ENCODE measurements at regions not wholly inside any gene's neighbourhood (a gene's known extent, or its start where the extent isn't known, plus 50 kb on each side); places are given as distances from the start of the nearest gene placed in this dataset.

- H3K27ac Mint-ChIP-seq: no peak overlapping the region
- Histone ChIP-seq H3K4me2 (ENCODE audit: insufficient read depth, insufficient read length, low read length) (no peak overlapping the region), H3T11ph (ENCODE audit: low read length) (no peak overlapping the region), H2BK15ac (ENCODE audit: low read depth, low read length) (no peak overlapping the region), H3K9ac (ENCODE audit: extremely low read depth, insufficient read length, low read length) (no peak overlapping the region), H3K4ac (ENCODE audit: low read depth, low read length) (no peak overlapping the region), H3K79me2 (ENCODE audit: insufficient read depth, low read length) (no peaks in the 10 kb centered on the region), H3K23me2 (ENCODE audit: insufficient read length, low read depth, low read length, poor library complexity, severe bottlenecking) (no peaks in the 10 kb centered on the region), H3K14ac (ENCODE audit: insufficient read depth, low read length) (no peak overlapping the region), H2BK20ac (ENCODE audit: low read depth, low read length, poor library complexity, severe bottlenecking) (no peak overlapping the region), H3K27ac (ENCODE audit: insufficient read length, low read depth, low read length) (no peak overlapping the region), H2AK5ac (ENCODE audit: insufficient read length, low read length) (no peak overlapping the region), H2BK12ac (ENCODE audit: insufficient read length, low read depth, low read length) (no peak overlapping the region), H4K20me1 (ENCODE audit: control insufficient read depth, insufficient read depth, insufficient read length) (no peaks in the 10 kb centered on the region), H3K79me1 (ENCODE audit: insufficient read depth, low read depth, low read length, poor library complexity, severe bottlenecking) (no peaks in the 10 kb centered on the region), H3K18ac (ENCODE audit: insufficient read length, low read depth, low read length) (no peak overlapping the region), H3K27me3 (ENCODE audit: insufficient read depth, low read length) (no peaks in the 10 kb centered on the region), H3K23ac (ENCODE audit: insufficient read length, low read depth, low read length) (no peak overlapping the region), H2BK120ac (ENCODE audit: low read depth, low read length, poor library complexity, severe bottlenecking) (no peak overlapping the region), H4K91ac (ENCODE audit: insufficient read length, low read depth, low read length) (no peak overlapping the region), H3K9me3 (ENCODE audit: control insufficient read depth, low read depth, low read length) (no peaks in the 10 kb centered on the region), H2AFZ (ENCODE audit: low read length) (no peak overlapping the region), H3K56ac (ENCODE audit: insufficient read length, low read depth, low read length) (no peak overlapping the region), H3K4me1 (ENCODE audit: insufficient read depth, low read length) (no peaks in the 10 kb centered on the region), H4K8ac (replicated peaks; ENCODE audit: insufficient read length, low read depth, low read length) (no peak overlapping the region), H2BK5ac (ENCODE audit: insufficient read length, low read length) (no peak overlapping the region), H4K5ac (ENCODE audit: insufficient read length, low read depth, low read length) (no peak overlapping the region)
- DNase-seq: no peak
- no peaks in the 10 kb centered on the region for H3K27me3 Mint-ChIP-seq (ENCODE audit: low read depth)
- H3K36me3 Mint-ChIP-seq (ENCODE audit: insufficient read depth in 1 of 3, low read depth in 3 of 3): no peaks in the 10 kb centered on the region
- no peak for TF ChIP-seq CTCF (conservative IDR thresholded peaks at IDR 0.05)
- H3K4me3 Mint-ChIP-seq: no peak overlapping the region
- H3K4me1 Mint-ChIP-seq: no peaks in the 10 kb centered on the region
- H3K9me3 Mint-ChIP-seq: no peaks in the 10 kb centered on the region
- WGBS (ENCODE audit: extremely low coverage, insufficient read length, low lambda C conversion rate): no CpG with 5 or more reads among the region's 2 CpGs
Observed at GRCh38 chr5:60256546-60256945, 363.0 kb upstream of the PDE4D start.

Measured in H9 (cell line).